Activated naive CD8-positive, alpha-beta T cell treated with anti-CD3 and anti-CD28 coated beads, Interleukin-2, amount 50 U/mL, for 24 hours (primary cell): ENCODE measurements at regions not wholly inside any gene's neighbourhood (a gene's known extent, or its start where the extent isn't known, plus 50 kb on each side); places are given as distances from the start of the nearest gene placed in this dataset.

Experiments
- ATAC-seq: fragments of 150-1000 bp; cut with Tn5 transposase; one replicate; pipeline ENCODE4 v1.10.0; 2021
- DNase-seq: peaks from one replicate; pipeline ENCODE4 v3.0.0; 2021
- H3K27ac Mint-ChIP-seq: one replicate; pipeline ENCODE4 v1.8.0; 2021; ENCODE audit warnings: mild to moderate bottlenecking, mixed read lengths
- H3K27me3 Mint-ChIP-seq: one replicate; pipeline ENCODE4 v1.8.0; 2021; ENCODE audit warnings: mixed read lengths
- H3K36me3 Mint-ChIP-seq: one replicate; pipeline ENCODE4 v1.8.0; 2021; ENCODE audit warnings: low read depth, mixed read lengths
- H3K4me1 Mint-ChIP-seq: one replicate; pipeline ENCODE4 v1.8.0; 2021; ENCODE audit warnings: mixed read lengths
- H3K4me3 Mint-ChIP-seq: one replicate; pipeline ENCODE4 v1.8.0; 2021; ENCODE audit warnings: mild to moderate bottlenecking, moderate library complexity, mixed read lengths
- H3K9me3 Mint-ChIP-seq: one replicate; pipeline ENCODE4 v1.8.0; 2021; ENCODE audit warnings: mixed read lengths

DNA sequence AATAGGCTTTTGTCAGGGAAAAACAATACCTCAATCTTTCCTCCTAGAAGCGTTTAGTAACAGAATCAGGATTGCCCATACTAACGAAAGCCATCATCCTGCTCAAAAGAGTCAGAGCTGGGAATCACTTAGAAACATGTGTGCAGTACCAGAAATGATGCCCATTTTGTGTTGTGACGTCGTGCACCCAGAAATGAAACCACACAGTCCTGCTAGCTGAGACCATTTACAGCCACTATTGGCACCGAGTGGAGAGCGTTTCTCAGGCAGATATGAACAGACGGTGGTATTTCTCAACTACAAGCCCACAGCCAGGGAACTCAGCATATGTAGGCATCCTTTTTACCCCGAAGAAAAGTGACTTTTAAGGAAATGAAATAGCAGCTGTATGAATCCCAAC, 284.3 kb upstream of the LRATD1 start:
- no peak for ATAC-seq
- Mint-ChIP-seq H3K27me3 (no peaks in the 10 kb centered on the region), H3K4me1 (no peaks in the 10 kb centered on the region), H3K9me3 (peaks cover 14% of the 10 kb centered on the region), H3K4me3 (no peak overlapping the region), H3K27ac (no peak overlapping the region), H3K36me3 (no peaks in the 10 kb centered on the region)
- no peak for DNase-seq

DNA sequence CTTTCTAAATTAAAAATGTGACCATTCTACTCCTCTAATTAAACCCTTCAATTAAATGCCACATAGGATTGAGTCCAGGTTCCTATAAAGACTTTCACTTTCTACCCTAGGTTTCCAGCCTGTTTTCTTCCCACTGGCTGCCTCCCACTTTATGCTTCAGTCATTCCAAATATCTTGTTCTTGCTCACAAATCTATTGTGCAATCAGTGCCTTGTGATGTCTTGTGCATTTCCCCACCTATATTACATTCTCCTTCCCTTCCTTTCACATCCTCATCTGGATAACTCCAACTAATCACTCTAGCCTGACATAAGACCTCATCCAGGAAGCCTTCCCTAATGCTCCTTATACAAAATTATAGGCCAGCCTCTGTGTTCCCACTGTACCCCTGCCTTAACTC, 281.7 kb upstream of the LRATD1 start:
- H3K27me3 Mint-ChIP-seq, result no peaks in the 10 kb centered on the region
- no peak overlapping the region for H3K27ac Mint-ChIP-seq
- no peaks in the 10 kb centered on the region for H3K4me1 Mint-ChIP-seq
- no peak for DNase-seq
- H3K36me3 Mint-ChIP-seq, result no peaks in the 10 kb centered on the region
- H3K4me3 Mint-ChIP-seq, result no peak overlapping the region
- ATAC-seq, result no peak
- H3K9me3 Mint-ChIP-seq, result peaks cover 20% of the 10 kb centered on the region

DNA sequence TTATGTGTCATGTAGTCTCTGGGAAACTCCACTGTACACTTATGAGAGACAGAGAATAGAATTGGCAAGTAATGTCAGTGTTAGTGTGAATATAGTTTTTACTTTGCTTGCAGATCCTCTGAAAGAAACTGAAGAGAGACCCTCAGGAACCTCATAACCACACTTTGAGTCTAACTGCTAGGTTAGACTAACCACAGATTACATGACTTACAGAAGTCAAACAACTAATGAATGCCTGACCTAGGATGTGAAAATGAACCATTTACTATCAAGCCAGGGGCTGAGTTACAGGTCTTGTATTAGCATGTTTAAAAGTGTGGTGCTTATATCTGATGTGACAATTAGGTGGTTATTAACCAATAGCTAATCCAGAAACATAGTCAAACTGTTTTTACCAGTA, 280.4 kb upstream of the LRATD1 start:
- no peaks in the 10 kb centered on the region for H3K4me1 Mint-ChIP-seq
- no peak for ATAC-seq
- peaks cover 20% of the 10 kb centered on the region for H3K9me3 Mint-ChIP-seq
- H3K27ac Mint-ChIP-seq, result no peak overlapping the region
- no peak overlapping the region for H3K4me3 Mint-ChIP-seq
- DNase-seq, result no peak
- H3K27me3 Mint-ChIP-seq, result no peaks in the 10 kb centered on the region
- no peaks in the 10 kb centered on the region for H3K36me3 Mint-ChIP-seq

DNA sequence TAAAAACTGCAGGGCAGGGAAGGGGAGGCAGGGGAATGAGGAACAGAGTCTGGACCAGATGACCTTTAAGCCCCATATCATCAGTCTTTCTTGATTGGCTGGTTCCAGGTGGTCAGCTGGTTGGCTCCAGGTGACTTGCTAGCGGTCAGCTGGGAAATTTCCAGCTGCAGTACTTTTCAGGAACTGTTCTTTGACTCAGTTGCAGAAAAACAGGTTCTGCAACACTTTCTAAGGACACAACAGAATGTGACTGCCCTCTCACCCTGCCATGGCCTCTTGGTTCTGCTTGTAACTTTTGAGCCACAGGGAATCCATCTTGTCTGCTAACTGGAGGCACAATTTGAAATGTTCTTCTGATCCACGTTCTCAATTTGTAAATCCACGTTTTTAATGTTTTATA, 278.3 kb upstream of the LRATD1 start:
- DNase-seq, result no peak
- ATAC-seq, result no peak
- Mint-ChIP-seq H3K27ac (no peak overlapping the region), H3K4me3 (no peak overlapping the region), H3K27me3 (no peaks in the 10 kb centered on the region), H3K4me1 (no peaks in the 10 kb centered on the region), H3K36me3 (no peaks in the 10 kb centered on the region), H3K9me3 (peaks cover 18% of the 10 kb centered on the region)

DNA sequence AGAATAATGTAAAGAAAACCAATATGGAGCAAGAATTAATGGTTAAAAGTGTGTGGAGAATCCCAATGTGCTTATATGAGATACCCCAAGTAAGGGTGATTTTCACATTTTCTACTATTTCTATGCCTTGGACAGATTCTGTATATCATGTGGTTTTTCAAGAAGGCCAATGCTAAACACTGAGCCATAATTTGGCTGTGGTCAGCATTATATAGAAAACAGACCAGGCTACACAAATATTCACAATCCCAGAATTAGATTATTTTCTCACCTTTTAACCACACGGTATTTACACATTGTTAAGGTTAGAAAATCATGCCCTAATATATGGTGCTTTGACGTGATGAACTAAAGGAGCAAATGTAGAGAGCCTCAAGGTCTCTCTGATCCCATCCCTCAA, 277.4 kb upstream of the LRATD1 start:
- Mint-ChIP-seq H3K9me3 (peaks cover 15% of the 10 kb centered on the region), H3K27ac (no peak overlapping the region), H3K4me1 (no peaks in the 10 kb centered on the region), H3K36me3 (no peaks in the 10 kb centered on the region), H3K27me3 (no peaks in the 10 kb centered on the region), H3K4me3 (no peak overlapping the region)
- ATAC-seq, result no peak
- DNase-seq, result no peak

DNA sequence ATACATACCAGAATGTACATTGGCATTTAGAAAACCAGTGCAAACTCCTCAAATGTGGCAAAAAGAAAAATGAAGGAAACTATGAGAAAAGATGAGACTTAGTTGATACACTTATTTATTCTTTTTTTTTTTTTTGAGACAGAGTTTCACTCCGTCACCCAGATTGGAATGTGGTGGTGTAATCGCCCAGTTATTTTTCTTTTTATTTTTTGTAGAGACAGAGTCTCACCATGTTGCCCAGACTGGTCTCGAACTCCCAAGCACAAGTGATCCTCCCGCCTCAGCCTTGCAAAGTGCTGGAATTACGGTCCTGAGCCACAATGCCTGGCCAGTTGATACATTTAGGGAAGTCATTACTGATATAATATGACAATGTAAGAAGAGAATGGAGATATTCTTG, 274.2 kb upstream of the LRATD1 start:
- DNase-seq (no peak), ATAC-seq (no peak)
- Mint-ChIP-seq H3K36me3 (no peaks in the 10 kb centered on the region), H3K9me3 (peaks cover 11% of the 10 kb centered on the region), H3K27ac (no peak overlapping the region), H3K27me3 (no peaks in the 10 kb centered on the region), H3K4me1 (no peaks in the 10 kb centered on the region), H3K4me3 (no peak overlapping the region)

DNA sequence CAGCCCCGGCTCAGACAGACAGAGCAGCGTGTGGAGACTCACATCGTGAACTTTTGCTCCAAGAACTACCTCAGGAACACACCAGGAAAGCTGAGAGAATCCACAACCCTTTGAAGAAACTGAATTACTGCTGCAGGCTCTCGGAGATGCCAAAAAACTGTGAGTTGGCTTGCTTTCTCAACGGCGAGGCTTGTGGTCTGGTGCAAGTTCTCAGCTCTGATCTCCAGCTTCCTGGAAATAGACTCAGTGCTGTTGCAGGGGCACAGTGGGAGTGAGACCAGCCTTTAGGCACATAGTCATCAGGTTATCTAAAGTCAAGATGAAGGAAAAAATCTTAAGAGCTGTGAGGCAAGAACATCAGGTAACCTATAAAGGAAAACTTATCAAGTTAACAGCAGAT, 273.7 kb upstream of the LRATD1 start:
- H3K4me1 Mint-ChIP-seq, result no peaks in the 10 kb centered on the region
- no peak overlapping the region for H3K27ac Mint-ChIP-seq
- H3K27me3 Mint-ChIP-seq, result no peaks in the 10 kb centered on the region
- peaks cover 13% of the 10 kb centered on the region for H3K9me3 Mint-ChIP-seq
- ATAC-seq (no peak), DNase-seq (no peak)
- no peaks in the 10 kb centered on the region for H3K36me3 Mint-ChIP-seq
- H3K4me3 Mint-ChIP-seq, result no peak overlapping the region

DNA sequence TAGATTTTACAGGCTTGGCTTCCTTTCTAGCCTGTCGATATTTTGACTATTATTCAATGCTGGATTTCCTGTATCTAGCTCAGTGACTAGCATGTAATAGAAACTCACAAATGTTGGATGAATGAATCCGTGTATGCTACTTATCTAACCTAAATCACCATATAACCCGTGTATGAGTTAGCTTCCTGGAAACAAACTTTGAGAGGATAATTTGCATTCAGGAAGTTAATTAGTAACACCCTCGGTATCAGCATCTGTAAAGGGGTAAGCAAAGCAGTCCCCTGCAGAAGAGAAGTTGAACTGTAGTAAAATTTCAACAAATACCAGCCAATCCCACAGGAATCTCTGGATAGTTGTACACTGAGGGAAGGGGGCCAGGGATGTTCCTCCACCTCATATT, 269.4 kb upstream of the LRATD1 start:
- H3K9me3 Mint-ChIP-seq, result peaks cover 15% of the 10 kb centered on the region
- no peak for ATAC-seq
- H3K4me3 Mint-ChIP-seq, result no peak overlapping the region

DNA sequence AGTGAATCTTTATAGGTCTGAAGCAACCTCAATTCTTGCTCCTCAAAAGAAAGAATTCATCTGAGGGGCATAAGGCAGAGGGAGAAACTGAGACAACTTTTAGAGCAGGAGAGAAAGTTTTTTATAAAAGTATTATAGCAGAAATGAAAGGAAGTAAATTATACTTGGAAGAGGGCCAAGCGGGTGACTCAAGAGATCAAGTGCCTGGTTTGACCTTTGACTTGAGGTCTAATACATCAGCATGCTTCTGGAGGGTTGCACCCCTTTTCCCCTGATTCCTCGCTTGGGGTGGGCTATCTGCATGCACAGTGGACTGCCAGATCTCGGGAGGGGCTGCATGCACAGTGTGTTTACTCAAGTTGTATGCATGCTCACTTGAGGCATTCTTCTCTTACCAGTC, 268.5 kb upstream of the LRATD1 start:
- no peak for ATAC-seq
- H3K4me1 Mint-ChIP-seq, result no peaks in the 10 kb centered on the region
- H3K27me3 Mint-ChIP-seq, result no peaks in the 10 kb centered on the region
- no peaks in the 10 kb centered on the region for H3K36me3 Mint-ChIP-seq
- no peak overlapping the region for H3K4me3 Mint-ChIP-seq
- H3K9me3 Mint-ChIP-seq, result peaks cover 15% of the 10 kb centered on the region
- H3K27ac Mint-ChIP-seq, result no peak overlapping the region
- no peak for DNase-seq

More for the DNA sequence above, 269.4 kb upstream of the LRATD1 start:
- H3K27me3 Mint-ChIP-seq, result no peaks in the 10 kb centered on the region
- DNase-seq, result no peak
- H3K27ac Mint-ChIP-seq, result no peak overlapping the region
- no peaks in the 10 kb centered on the region for H3K4me1 Mint-ChIP-seq
- no peaks in the 10 kb centered on the region for H3K36me3 Mint-ChIP-seq

DNA sequence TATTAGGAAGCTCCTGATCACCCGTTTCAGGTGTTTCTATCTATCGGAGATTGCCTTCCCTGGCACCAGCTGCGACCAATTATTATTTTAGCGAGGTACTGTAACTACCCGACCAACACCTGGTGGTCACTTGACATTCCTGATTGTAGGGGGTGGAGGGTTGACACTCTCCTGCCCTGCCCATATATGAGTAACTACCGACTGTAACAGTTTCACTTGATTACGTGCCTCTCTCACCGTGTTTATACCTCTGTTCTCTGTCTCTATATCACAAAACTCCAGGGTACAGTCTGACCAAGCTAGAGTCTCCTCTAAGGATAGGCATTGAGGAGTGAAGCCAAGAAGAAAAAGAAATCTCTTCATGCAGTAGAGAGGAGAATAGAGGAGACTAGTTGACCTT, 268.0 kb upstream of the LRATD1 start:
- DNase-seq, result no peak
- ATAC-seq, result no peak
- H3K4me1 Mint-ChIP-seq, result no peaks in the 10 kb centered on the region
- no peak overlapping the region for H3K27ac Mint-ChIP-seq
- H3K36me3 Mint-ChIP-seq, result no peaks in the 10 kb centered on the region
- no peaks in the 10 kb centered on the region for H3K27me3 Mint-ChIP-seq
- H3K9me3 Mint-ChIP-seq, result peaks cover 18% of the 10 kb centered on the region
- no peak overlapping the region for H3K4me3 Mint-ChIP-seq

DNA sequence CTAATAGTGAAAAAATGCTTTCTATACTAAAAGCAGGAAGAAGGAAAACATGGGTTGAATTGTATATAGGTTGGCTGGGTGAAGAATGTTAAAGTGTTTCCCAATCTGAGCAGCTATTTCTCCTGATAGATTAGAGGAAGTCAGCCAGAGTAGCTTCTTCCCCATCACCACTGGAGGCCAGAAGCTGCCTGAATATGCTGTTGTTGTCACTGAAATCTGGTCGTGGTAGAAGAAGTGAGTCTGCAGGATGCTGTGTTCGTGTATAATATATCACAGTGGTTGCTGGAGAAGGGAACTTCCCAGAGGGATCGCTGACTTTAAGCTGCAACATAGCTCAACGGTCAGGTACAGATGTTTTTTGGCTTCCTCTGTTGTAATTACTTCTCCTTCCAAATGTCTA, 247.5 kb upstream of the LRATD1 start:
- Mint-ChIP-seq H3K36me3 (no peaks in the 10 kb centered on the region), H3K27me3 (no peaks in the 10 kb centered on the region), H3K27ac (no peak overlapping the region), H3K9me3 (no peaks in the 10 kb centered on the region), H3K4me3 (no peak overlapping the region), H3K4me1 (no peaks in the 10 kb centered on the region)
- ATAC-seq (no peak), DNase-seq (no peak)

DNA sequence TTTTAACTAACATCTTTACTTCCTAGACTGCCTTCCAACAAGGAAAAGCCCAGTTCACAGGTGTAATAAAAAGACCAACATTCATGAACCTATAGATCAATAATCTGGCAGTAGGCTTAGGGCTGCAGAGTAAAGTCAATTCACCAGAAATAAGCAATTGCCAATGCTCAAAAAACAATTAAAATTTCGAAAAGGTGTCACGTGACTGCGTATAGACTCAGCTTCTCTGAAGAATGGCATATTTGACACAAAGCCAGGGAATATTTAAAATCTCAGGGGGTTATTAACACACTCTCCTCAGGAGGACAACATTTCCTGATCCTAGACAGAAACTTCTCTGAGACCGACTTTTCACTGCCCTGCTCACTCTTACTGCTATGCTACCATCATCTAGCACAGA, 245.2 kb upstream of the LRATD1 start:
- Mint-ChIP-seq H3K4me3 (no peak overlapping the region), H3K4me1 (no peaks in the 10 kb centered on the region), H3K9me3 (no peaks in the 10 kb centered on the region), H3K27me3 (no peaks in the 10 kb centered on the region), H3K27ac (no peak overlapping the region), H3K36me3 (no peaks in the 10 kb centered on the region)
- DNase-seq (no peak), ATAC-seq (no peak)

DNA sequence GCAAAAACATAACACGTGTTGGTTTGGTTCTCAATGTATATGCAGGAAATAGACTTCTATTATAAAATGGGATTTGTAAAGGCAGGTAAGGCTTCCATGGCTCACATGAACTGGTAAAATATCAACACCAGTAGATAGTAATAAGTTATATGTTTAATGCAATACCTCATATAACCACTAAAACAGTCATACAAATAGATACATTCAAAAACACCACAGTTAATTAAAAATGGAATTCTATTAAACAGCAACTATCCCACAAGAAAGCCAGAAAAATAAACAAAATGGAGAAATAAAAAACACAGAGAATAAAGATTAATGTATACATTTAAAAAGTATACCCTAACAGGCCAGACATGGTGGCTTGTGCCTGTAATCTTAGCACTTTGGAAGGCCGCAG, 243.8 kb upstream of the LRATD1 start:
- no peaks in the 10 kb centered on the region for H3K36me3 Mint-ChIP-seq
- no peaks in the 10 kb centered on the region for H3K27me3 Mint-ChIP-seq
- ATAC-seq (no peak), DNase-seq (no peak)
- no peak overlapping the region for H3K27ac Mint-ChIP-seq
- no peak overlapping the region for H3K4me3 Mint-ChIP-seq
- no peaks in the 10 kb centered on the region for H3K4me1 Mint-ChIP-seq
- H3K9me3 Mint-ChIP-seq, result no peaks in the 10 kb centered on the region

DNA sequence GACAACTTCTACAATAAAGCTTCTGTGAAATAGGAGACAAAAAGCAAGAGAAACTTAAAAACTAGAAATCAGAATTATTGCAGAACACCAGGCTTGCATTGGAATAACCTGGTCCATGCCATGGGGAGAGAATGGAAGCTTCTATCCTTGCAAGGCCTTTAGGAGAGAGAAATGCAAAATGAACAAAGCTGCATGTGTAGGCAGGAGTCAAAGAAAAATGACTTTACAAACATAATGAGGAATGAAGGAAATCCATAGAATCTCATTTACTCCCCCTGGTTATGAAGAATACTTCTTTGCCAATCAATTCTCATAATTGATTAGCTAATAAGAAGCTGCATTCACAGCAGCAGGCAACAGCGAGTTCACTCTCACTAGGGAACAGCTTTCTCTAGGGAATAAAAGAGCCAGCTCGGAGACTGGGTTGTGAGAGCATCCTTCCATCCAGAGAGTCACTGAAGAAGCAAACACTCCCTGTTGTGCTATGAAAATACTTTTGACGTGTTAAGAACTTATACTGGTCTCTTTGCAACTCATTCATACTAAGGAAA, 235.9 kb upstream of the LRATD1 start:
- H3K4me3 Mint-ChIP-seq, result no peak overlapping the region
- DNase-seq (no peak), ATAC-seq (no peak)
- H3K9me3 Mint-ChIP-seq, result no peaks in the 10 kb centered on the region
- H3K27me3 Mint-ChIP-seq, result no peaks in the 10 kb centered on the region
- H3K36me3 Mint-ChIP-seq, result no peaks in the 10 kb centered on the region
- no peak overlapping the region for H3K27ac Mint-ChIP-seq
- no peaks in the 10 kb centered on the region for H3K4me1 Mint-ChIP-seq

DNA sequence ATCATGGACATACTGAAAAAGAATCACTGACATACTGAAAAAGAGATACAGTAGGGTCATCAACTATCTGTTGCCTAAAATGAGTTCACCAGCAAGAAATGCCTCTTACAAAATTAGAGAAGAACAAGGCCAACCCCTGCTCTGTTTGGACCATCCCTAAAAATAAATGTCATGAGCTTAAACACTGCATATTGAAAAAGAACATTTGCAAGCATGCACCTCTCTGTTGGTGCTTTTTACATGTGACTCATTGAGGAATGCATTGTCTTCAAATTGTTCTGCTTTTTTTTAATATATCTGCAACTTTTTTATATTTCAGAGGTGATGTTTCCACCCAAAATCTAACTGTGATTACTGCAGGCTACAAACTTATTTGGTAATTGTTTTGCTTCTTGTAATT, 233.9 kb upstream of the LRATD1 start:
- no peaks in the 10 kb centered on the region for H3K4me1 Mint-ChIP-seq
- no peak for ATAC-seq
- no peaks in the 10 kb centered on the region for H3K9me3 Mint-ChIP-seq
- H3K27ac Mint-ChIP-seq, result no peak overlapping the region
- no peaks in the 10 kb centered on the region for H3K36me3 Mint-ChIP-seq
- H3K27me3 Mint-ChIP-seq, result no peaks in the 10 kb centered on the region
- no peak overlapping the region for H3K4me3 Mint-ChIP-seq
- DNase-seq, result no peak

DNA sequence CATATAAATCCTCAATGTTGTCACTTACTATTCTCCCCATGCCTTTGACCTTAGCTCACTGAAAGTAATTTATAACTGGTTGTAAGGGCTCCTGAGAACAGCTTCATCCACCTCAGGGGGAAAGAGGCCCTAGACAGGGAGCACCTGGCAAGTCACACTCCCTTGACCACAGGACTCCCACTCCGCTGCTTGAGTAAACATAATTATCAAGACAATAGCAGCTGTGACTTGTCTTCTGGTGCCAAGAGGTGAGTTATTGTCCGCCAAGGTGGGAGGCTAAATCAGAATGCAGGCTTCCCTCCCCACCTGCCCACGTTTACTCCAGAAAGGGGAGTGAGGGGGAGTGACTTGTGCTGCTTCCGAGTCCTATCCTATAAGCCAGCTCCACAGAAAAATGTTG, 230.6 kb upstream of the LRATD1 start:
- Mint-ChIP-seq H3K9me3 (no peaks in the 10 kb centered on the region), H3K4me1 (no peaks in the 10 kb centered on the region), H3K27me3 (no peaks in the 10 kb centered on the region), H3K4me3 (no peak overlapping the region), H3K27ac (no peak overlapping the region), H3K36me3 (no peaks in the 10 kb centered on the region)
- DNase-seq, result no peak
- ATAC-seq, result no peak
